Glomerular visceral epithelial cell (primary cell): ENCODE measurements at regions not wholly inside any gene's neighbourhood (a gene's known extent, or its start where the extent isn't known, plus 50 kb on each side); places are given as distances from the start of the nearest gene placed in this dataset.
A peak's percentile ranks its signal among the peaks of the same experiment; 100 is the strongest.
"Not testable (repeated sequence)": the region's sequence is repeated elsewhere in the genome, so short reads cannot be mapped to it uniquely, and the experiment has no call there.

Source experiments
- DNase-seq: peaks from one replicate; pipeline ENCODE4 v3.0.0-alpha.2; 2016; ENCODE audit errors: extremely low spot score

DNA sequence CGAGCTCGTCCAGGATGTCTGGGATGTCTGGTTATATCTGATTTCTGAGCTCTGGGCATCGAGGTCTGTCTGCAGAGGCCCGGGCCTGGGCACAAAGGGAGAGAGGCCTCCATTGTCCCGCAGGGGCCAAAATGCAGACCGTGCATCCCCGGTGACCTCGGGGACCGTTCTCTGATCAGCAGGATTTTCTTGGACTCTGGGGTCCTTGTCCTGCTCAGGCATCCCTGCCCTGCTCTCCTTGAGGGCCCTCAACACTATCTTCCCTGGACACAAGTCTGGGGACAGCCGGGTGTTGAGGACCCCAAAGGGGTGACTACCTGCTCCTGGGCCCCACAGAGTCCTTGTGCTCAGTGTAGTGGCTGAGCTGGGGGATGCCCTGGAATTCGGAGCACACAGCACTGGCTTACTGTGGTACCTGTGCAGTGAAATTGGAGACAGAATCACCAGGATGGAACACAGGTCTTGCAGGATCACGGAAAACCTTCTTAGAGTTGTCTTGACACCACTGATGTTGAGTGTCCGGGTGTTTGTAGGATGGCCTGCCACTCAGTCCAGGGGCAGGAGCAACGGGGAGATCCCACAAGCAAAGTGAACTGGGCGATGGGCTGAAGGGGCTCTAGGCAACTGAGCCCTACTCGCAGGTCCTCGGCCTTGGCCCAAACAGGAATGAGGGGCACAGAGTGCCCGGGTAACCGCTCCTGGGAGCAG is 1369.2 kb downstream of the CDH12 start:
- not testable (repeated sequence) for DNase-seq

DNA sequence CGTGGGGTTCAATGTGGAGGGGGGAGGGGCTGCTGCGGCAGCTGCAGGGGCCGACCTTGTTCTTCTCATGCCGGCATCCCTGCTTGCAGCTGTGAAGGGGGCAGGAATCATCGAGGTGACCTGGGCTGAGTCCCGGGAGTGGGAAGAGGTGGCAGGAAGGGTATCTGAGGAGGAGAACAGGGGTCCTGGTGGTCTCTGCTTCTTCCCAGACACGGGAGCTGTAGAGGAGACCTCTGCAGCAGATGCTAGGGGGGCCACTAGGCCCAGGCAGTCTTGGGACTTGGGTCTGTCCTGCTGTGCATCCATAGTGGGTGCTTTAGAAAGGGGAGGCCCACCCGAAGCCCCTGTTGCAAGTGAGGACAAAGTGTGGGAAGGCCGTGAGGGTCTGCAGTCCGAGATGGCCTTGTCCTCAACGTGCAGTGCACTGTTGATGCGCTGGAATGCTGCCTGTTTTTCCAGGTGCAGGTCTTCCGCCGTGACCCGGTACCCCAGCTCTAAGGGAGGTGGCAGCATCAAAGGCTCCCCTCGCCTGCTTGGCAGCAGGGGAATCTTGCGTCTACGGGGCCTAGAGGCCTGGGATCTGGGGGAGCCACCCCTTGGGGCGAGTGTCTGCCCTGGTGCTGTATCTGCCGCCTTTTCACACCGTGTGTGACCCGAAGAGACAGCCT is 1370.0 kb downstream of the CDH12 start:
- not testable (repeated sequence) for DNase-seq

DNA sequence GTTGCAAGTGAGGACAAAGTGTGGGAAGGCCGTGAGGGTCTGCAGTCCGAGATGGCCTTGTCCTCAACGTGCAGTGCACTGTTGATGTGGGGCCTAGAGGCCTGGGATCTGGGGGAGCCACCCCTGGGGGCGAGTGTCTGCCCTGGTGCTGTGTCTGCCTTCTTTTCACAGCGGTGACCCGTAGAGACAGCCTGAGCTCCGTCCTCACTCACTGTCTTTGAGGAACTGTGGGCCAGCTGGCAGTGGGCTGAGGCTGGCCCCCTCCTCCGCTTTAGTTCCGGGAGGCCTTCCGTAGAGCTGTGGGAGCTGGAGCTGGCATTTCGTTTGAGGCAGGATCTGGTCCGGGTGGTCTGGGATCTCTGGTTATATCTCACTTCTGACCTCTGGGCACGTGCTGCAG is 1370.6 kb downstream of the CDH12 start:
- not testable (repeated sequence) for DNase-seq

DNA sequence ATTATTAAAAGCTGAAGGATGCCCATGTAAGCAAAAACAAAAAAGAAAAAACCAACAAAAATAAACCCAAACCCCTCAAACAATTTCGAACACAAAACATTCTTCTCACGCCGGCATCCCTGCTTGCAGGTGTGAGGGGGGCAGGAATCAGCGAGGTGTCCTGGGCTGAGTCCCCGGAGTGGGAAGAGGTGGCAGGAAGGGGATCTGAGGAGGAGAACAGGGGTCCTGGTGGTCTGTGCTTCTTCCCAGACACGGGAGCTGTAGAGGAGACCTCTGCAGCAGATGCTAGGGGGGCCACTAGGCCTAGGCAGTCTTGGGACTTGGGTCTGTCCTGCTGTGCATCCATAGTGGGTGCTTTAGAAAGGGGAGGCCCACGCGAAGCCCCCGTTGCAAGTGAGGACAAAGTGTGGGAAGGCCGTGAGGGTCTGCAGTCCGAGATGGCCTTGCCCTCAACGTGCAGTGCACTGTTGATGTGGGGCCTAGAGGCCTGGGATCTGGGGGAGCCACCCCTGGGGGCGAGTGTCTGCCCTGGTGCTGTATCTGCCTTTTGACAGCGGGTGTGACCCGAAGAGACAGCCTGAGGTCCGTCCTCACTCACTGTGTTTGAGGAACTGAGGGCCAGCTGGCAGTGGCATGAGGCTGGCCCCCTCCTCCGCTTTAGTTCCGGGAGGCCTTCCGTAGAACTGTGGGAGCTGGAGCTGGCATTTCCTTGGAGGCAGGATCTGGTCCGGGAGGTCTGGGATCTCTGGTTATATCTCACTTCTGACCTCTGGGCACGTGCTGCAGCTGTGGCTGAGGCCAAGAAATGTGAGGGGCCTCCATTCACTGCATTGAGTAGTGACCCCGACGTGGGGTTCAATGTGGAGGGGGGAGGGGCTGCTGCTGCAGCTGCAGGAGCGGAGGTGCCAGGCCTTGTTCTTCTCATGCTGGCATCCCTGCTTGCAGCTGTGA is 1371.5 kb downstream of the CDH12 start:
- not testable (repeated sequence) for DNase-seq

DNA sequence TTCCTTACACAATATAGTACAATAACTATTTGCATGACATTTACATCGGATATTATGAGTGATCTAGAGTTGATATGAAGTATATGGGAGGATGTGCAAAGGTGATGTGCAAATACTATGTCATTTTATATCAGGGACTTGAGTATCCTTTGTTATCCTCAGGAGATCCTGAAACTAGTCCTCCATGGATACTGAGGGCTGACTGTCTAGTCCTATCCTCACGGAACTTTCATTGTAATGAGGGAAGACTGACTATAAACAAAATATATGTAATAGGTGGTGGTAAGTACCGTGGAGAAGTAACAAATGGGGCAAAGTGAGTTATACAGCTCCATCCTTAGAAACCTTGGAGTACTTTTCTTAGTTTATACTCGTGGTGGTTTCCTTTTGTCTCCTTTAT is 1373.1 kb downstream of the CDH12 start:
- DNase-seq = not testable (repeated sequence)

DNA sequence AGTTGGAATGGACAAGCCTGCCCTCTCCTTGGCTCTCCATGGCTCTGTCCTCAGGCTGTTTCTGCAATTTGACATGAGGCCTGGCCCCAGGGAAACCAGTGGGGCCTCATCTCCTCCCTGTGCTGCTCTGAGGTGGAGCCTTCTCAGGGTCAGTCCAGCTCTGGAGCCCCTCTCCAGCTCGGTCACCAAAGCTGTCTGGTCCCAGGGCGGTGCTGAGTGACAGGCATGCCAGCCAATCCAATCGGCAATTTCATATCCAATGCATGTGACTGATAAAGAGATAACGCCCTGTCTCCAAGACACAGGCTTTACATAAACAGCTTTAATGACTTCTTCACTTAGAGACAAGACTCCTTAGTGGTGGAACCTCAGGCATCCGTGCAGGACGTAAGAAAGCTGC is 1379.2 kb downstream of the CDH12 start:
- DNase-seq = not testable (repeated sequence)

DNA sequence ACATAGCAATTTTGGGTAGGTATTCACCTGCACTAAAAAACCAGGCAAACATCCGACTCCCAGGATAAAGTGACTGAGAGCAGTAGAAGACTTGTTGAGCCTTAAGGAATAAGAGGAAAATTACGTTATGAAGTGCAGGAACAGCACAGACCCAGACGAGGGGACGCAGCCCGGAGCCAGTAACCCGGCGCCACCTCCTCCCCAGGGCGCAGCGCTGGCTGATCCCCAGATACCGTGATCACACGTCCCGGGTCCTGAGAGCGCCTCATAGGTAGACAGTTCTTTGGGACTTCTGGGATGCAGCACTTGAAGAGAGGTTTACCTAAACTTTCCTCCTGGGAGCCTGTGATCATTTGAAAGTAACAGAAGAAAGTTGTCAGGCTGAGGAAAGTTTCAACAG is 1379.7 kb downstream of the CDH12 start:
- DNase-seq = not testable (repeated sequence)

DNA sequence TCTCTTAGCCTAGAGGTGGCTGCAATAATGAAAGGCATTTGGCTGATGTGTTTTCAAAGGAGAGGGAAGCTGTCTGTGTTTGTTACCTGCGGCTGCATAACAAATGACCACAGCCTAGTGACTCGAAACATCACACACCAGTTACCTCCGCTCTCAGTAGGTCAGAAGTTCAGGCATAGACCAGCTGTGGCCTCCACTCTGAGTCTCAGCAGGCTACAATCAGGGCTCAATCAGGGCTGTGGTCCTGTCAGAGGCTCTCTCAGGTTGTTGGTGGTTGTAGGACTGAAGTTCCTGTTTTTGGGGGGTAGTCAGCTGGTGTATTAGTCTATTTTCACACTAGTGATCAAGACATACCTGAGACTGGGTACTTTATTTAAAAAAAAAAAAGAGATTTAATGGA is 1381.5 kb downstream of the CDH12 start:
- not testable (repeated sequence) for DNase-seq

DNA sequence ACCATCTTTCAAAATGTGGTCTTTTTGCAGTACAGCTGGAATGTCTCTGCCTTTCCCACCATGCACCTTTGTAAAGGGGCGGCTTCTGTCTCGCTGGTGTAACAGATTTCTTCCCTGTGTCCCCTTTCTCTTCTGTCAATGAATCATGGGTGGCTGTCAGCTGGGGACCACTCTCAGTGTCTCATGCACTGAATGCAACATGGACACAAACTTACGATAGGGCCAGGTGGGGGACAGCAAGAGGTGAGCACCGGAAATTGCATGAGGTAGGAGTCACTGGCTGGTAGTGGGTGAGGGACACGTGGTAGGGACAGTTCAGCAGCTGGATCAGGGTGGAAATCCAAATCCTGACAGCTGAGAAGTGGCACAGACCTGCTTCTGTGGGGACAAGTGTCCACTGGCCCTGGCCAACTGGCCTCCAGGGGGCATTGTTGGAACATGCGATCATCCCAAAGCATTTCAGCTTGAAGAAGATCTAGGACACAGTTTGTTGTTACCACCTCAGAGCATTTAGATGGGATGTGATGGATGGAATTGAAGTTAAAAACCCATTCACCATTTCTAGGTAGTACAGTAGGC is 1383.5 kb downstream of the CDH12 start:
- peak; percentile 27 for DNase-seq

DNA sequence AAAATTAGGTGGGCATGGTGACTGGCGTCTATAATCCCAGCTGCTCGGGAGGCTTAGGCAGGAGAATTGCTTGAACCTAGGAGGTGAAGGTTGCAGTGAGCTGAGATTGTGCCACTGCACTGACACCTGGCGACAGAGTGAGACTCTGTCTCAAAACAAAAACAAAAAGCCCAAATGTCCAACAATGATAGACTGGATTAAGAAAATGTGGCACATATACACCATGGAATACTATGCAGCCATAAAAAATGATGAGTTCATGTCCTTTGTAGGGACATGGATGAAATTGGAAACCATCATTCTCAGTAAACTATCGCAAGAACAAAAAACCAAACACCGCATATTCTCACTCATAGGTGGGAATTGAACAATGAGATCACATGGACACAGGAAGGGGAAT is 1385.6 kb downstream of the CDH12 start:
- not testable (repeated sequence) for DNase-seq

DNA sequence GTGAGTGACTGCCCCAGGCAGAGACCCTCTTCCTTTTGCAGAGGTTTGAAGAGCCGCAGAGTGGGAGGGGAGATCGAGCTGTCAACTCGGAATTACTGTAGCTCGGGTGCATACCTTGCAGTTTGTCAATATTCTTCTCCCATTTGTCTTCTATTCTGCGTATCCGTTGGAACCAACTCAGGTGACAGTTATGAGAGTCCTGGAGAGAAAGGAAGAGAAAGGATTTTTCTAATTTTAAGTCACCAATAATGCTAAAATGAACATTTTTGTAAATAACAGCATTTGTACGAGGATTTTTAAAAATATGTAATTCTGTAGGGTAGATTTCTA is 1393.4 kb downstream of the CDH12 start:
- not testable (repeated sequence) for DNase-seq

DNA sequence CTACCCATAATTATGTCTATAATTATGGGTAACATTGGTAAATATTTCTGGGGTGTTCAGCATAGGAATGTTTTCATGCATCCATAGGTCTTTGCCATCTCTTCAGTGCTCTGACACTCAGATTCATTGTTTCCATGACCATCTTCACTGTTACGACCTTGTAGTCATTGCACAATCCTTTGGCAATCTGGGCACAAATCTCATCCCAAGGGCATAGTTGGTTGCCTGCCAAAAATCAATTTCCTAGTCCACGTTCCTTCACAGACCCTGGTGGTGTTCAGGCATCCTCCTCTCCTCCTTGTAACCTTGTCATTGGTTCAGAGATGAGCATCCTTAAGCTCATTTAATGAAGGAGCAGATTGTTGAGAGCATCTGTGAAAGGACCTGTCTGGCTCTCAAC is 1400.7 kb downstream of the CDH12 start:
- no peak for DNase-seq

DNA sequence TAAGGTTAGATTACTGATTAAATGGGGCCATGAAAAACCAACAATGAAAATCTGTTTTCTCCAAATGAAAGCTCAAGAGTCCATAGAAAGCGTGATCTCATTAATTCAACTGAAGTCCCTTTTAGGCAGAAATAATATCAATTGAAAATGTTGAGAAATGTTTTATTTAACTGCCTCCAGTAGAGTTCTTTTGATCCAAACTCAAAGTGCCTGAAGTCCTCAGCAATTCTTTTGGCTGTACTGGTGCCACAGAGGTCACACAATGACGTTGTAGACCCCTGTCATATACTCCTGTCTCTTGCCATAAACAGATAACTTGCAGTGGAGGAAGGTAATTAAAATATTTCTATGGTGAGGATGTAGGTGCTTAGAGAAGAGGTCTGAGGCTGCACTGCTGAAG is 1420.5 kb downstream of the CDH12 start:
- no peak for DNase-seq

DNA sequence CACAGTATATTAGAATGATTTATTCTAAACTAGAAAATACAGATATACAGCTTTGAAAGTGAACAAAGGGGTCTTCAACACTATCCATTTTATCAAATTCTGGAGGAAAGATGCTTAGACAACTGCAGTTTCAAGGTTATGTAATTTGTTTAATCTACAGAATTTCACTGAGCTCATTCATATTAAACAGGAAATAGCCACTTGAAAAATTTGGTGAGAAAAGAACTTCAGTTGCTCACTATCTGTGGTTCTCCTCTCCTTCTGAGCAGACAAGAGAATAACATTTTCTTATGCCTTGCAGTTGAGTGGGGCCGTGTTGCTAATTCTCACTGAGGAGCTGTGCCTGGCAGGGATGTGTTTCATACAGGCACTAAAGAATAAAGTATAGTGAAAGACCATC is 1428.2 kb downstream of the CDH12 start:
- DNase-seq = no peak

DNA sequence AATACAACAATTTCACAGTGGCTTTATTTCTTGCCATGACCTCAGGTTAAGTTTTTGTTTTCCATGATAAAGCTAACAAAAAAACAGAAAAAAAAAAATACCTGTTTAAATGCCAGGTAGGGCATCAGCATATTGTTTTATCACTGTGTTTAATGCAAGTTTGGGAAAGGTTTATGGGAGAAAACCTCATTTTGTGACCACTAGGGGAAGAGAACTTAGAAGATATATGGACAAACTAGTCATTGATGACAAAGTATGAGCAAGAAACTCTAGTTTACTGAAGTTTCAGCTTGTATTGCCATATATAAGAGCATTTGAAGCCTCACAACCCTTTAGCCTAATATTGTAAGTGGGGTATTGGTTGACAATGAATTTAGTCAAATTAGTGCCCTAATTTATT is 1431.4 kb upstream of the CDH18 start:
- DNase-seq = no peak

DNA sequence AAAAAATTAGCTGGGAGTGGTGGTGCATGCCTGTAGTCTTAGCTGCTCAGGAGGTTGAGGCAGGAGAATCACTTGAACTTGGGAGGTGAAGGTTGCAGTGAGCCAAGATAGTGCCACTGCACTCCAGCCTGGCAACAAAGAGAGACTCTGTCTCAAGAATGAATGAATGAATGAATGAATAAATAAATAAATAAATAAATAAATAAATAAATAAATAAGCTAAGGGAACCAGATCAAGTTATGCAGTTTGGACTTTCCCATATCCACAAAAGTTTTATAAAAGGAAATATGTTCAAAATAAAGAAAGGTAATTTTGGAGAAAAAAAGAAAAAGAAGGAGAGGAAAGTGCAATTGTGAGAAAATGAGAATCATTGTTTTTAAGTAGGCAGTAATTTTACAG is 1414.1 kb upstream of the CDH18 start:
- not testable (repeated sequence) for DNase-seq

DNA sequence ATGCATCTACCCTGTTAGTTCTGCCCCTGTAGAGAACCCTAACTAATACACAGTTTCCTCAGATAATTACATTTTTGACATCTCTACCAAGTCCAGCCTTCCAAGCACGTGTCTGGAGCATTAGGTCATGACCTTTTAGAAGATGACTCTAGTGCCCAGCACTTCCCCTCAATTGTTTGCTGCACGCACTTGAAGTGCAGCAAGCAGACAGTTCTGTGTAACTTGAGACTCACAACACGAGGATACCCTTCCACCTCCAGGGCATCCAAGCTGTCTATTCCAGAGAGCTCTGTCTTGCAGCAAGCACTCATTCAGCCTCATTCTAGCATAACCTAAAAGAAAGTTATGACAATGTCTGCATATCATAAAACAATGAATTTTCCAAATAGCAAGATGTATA is 1410.5 kb upstream of the CDH18 start:
- DNase-seq = no peak

DNA sequence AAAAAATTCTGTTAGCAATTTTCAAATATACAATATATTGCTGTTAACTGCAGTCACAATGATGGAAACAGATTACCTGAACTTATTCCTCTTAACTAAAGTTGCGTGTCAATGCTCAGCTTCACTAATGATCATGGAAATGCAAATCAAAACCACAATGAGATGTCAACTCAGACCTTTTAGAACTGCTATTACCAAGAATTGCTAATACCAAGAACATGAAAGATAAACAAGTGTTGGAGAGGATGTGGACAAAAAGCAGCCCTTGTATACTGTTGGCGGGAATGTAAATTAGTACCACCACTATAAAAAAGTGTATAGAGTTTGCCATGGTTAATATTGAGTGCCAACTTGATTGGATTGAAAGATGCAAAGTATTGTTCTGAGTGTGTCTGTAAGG is 1409.7 kb upstream of the CDH18 start:
- DNase-seq = no peak

DNA sequence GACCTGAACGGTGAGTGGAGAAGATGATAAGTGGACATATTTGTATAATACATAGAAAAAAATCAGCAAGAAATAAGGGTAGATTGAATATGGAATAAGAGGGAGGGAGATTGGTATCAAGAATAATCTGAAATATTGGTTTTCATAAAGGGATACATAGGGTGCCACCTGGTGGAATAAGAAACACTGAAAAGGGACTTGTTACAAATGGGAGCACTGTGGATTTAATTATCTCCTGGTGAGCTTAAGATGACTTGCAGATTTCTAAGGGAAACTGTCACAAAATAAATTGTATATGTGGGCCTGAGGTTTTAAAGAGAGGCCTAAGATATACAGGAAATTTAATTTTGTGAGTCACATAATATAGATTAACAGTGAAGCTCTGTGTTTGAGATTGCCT is 1403.5 kb upstream of the CDH18 start:
- DNase-seq = no peak

DNA sequence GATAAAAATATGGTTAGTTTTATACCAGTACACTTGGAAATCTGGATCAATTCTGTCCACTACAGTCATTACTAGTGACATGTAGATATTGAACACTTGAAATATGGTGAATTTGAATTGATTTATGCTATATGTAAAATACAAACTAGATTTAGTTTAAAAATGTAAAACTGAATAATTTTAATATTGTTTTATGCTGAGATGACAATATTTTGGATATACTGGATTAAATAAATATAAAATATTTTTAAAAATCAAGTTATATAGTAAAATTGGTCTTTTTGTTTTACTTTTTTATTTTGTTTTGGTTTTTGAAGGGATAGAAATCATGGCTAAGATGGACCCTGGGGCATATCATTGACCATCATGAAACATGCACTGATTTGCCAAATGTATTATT is 1372.8 kb upstream of the CDH18 start:
- DNase-seq = not testable (repeated sequence)

DNA sequence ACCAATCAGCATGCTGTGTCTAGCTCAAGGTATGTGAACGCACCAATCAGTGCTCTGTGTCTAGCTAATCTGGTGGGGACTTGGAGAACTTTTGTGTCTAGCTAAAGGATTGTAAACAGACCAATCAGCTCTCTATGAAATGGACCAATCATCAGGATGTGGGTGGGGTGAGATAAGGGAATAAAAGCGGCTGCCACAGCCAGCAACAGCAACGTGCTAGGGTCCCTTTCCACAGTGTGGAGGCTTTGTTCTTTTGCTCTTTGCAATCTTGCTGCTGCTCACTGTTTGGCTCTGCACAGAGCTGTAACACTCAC is 1353.9 kb upstream of the CDH18 start:
- not testable (repeated sequence) for DNase-seq

DNA sequence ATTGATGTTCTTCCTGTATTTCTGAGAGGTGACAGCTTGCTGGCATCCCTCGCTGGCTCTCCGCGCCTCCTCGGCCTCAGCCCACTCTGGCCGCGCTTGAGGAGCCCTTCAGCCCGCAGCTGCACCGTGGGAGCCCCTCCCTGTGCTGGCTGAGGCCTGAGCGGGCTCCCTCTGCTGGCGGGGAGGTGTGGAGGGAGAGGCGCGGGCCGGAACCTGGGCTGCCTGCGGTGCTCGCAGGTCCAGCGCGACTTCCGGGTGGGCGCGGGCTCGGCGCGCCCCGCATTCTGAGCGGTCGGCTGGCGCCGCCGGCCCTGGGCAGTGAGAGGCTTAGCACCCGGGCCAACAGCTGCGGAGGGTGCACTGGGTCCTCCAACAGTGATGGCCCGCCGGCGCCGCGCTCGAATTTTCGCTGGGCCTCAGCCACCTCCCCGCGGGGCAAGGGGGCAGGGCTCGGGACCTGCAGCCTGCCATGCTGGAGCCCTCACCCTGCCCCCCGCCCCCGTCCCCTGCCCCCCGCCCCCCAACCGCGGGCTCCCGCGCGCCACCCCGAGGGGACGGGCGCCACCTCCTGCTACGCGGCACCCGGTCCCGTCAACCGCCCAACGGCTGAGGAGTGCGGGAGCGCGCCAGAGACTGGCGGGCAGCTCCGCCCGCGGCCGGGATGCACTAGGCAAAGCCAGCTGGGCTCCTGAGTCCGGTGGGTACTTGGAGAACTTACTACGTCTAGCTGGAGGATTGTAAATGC is 1353.4 kb upstream of the CDH18 start:
- not testable (repeated sequence) for DNase-seq
